ENCODE measurements at regions not wholly inside any gene's neighbourhood (a gene's known extent, or its start where the extent isn't known, plus 50 kb on each side); places are given as distances from the start of the nearest gene placed in this dataset.

GRCh38 chr5:145347026-145347616 is 488.0 kb downstream of the PRELID2 start (continued):
- TF ChIP-seq ZNF318 (CRISPR knock-in tag; IDR thresholded peaks at IDR 0.05) (no peak), STAG1 (CRISPR knock-in tag; IDR thresholded peaks at IDR 0.05) (peak; percentile 53), SMC3 (IDR thresholded peaks at IDR 0.05; ENCODE audit: low read length) (0 out of 2 replicates have a peak, but pooled peaks have one; percentile 15)

Measured in HepG2 (cell line).